Panc1 (cell line): ENCODE measurements at regions not wholly inside any gene's neighbourhood (a gene's known extent, or its start where the extent isn't known, plus 50 kb on each side); places are given as distances from the start of the nearest gene placed in this dataset.

Source experiments
- ATAC-seq: fragments of 200-7000 bp; cut with Tn5 transposase; 2 replicates; pipeline ENCODE4 v1.9.1; 2020; ENCODE audit warnings: mild to moderate bottlenecking, moderate library complexity
- BruUV-seq: library from RNA; stranded (reverse); fragments of 400-500 nt; replicated peaks from 2 replicates; lab custom pipeline; 2021; lab: Mats Ljungman, UMichigan
- CTCF ChIA-PET: fragments of 300-600 bp; sonication (Branson Sonifier 250); formaldehyde crosslinking; loops from one replicate; lab custom pipeline; 2022; ENCODE audit warnings: antibody characterized with exemption; lab: Charles Lee
- POLR2A ChIA-PET: fragments of 300-600 bp; sonication (Branson Sonifier 250); formaldehyde crosslinking; loops from one replicate; lab custom pipeline; 2022; ENCODE audit warnings: antibody characterized with exemption; lab: Charles Lee
- DNase-seq: peaks from one replicate; pipeline ENCODE4 v3.0.0-alpha.2; 2010; ENCODE audit warnings: low read depth, low spot score
- H3K27ac ChIP-seq: 2 replicates; pipeline ENCODE4 v1.5.1; 2011; ENCODE audit warnings: mild to moderate bottlenecking, low read length, inconsistent platforms
- H3K27me3 ChIP-seq: fragments of 200-500 bp; sonication (Bioruptor generic); 2 replicates; pipeline ENCODE4 v1.6.0; 2014; ENCODE audit warnings: low read length, inconsistent platforms; ENCODE audit not compliant: control insufficient read depth, insufficient read depth
- H3K36me3 ChIP-seq: fragments of 200-500 bp; sonication (Bioruptor generic); 2 replicates; pipeline ENCODE4 v1.5.1; 2014; ENCODE audit warnings: inconsistent platforms, mild to moderate bottlenecking, low read length, moderate library complexity; ENCODE audit not compliant: control insufficient read depth, insufficient read depth
- H3K4me1 ChIP-seq: 2 replicates; pipeline ENCODE4 v1.5.1; 2011; ENCODE audit warnings: inconsistent platforms, mild to moderate bottlenecking, low read length, moderate library complexity; ENCODE audit not compliant: control insufficient read depth, insufficient read depth
- H3K4me3 ChIP-seq, 2 experiments: 2 replicates each; pipeline ENCODE4 v1.5.1; 2011 to 2012; ENCODE audit warnings: low read depth in 2 of 2, low read length in 2 of 2, mild to moderate bottlenecking in 2 of 2, inconsistent platforms in 1 of 2, moderate library complexity in 1 of 2
- H3K9me3 ChIP-seq: fragments of 200-500 bp; sonication (Bioruptor generic); 2 replicates; pipeline ENCODE4 v1.5.1; 2014; ENCODE audit warnings: low read depth, mild to moderate bottlenecking, inconsistent platforms, low read length, moderate library complexity; ENCODE audit not compliant: control insufficient read depth, insufficient read depth
- CTCF ChIP-seq: fragments of 450-650 bp; IDR thresholded peaks from 2 replicates; pipeline ENCODE4 v1.5.1; 2017; ENCODE audit warnings: mild to moderate bottlenecking
- POLR2AphosphoS5 ChIP-seq: IDR thresholded peaks from 2 replicates; pipeline ENCODE4 v1.6.1; 2012; ENCODE audit warnings: mild to moderate bottlenecking, low read depth, low read length, moderate library complexity
- REST ChIP-seq, 2 experiments: IDR thresholded peaks; 2 replicates each; pipeline ENCODE4 v1.6.1; 2011 to 2012; ENCODE audit warnings: low read depth in 2 of 2, control low read depth in 1 of 2, low read length in 1 of 2, mild to moderate bottlenecking in 1 of 2, moderate library complexity in 1 of 2; ENCODE audit not compliant: insufficient read depth in 1 of 2
- SIN3A ChIP-seq: IDR thresholded peaks from 2 replicates; pipeline ENCODE4 v1.6.1; 2012; ENCODE audit warnings: low read depth, mild to moderate bottlenecking, low read length, moderate library complexity, borderline replicate concordance; ENCODE audit not compliant: insufficient read depth
- TCF7L2 ChIP-seq: IDR thresholded peaks from 2 replicates; pipeline ENCODE4 v1.6.1; 2011; ENCODE audit warnings: mild to moderate bottlenecking, low read depth, low read length, inconsistent platforms
- in situ Hi-C: cut with HindIII; loops from 2 replicates; pipeline ENCODE4 v1.10.0; 2016; ENCODE audit warnings: low sequenced_read_pairs, low pct_unique_long_range_greater_than_20kb
- intact Hi-C: fragments of 100-400 bp; cut with micrococcal nuclease; formaldehyde crosslinking; loops from one replicate; pipeline ENCODE4 v1.10.0; 2022; ENCODE audit not compliant: unreplicated experiment

GRCh38 chr14:51321036-51321435 lies 81.0 kb downstream of the TMX1 start:
- Histone ChIP-seq H3K36me3 (no peaks in the 10 kb centered on the region), H3K4me1 (no peaks in the 10 kb centered on the region), H3K4me3 (no peak overlapping the region), H3K27me3 (no peaks in the 10 kb centered on the region), H3K27ac (no peak overlapping the region), H3K9me3 (no peaks in the 10 kb centered on the region)
- in situ Hi-C loops, result no loop called here
- BruUV-seq, result no TSS peak
- POLR2A ChIA-PET, result no interaction called here
- intact Hi-C loops, result no loop called here
- DNase-seq (no peak), ATAC-seq (no peak)
- TF ChIP-seq POLR2AphosphoS5 (no peak), CTCF (no peak), REST (IDR thresholded peaks at IDR 0.05; ENCODE audit: insufficient read depth in 1 of 2, low read depth in 2 of 2, low read length in 1 of 2) (no peak), SIN3A (no peak), TCF7L2 (no peak)
- CTCF ChIA-PET, result no interaction called here

- DNase-seq, result no peak
- Histone ChIP-seq H3K9me3 (no peaks in the 10 kb centered on the region), H3K36me3 (no peaks in the 10 kb centered on the region), H3K4me1 (no peaks in the 10 kb centered on the region), H3K27ac (no peak overlapping the region), H3K27me3 (no peaks in the 10 kb centered on the region), H3K4me3 (no peak overlapping the region)
- ChIA-PET POLR2A (no interaction called here), CTCF (no interaction called here)
- ATAC-seq, result no peak
- in situ Hi-C loops (no loop called here), intact Hi-C loops (no loop called here)
- TF ChIP-seq TCF7L2 (no peak), SIN3A (no peak), CTCF (no peak), POLR2AphosphoS5 (no peak), REST (IDR thresholded peaks at IDR 0.05; ENCODE audit: insufficient read depth in 1 of 2, low read depth in 2 of 2, low read length in 1 of 2) (no peak)
- BruUV-seq, result no TSS peak
Measured at GRCh38 chr14:51323492-51323891, 83.4 kb downstream of the TMX1 start.
